ENCODE measurements at regions not wholly inside any gene's neighbourhood (a gene's known extent, or its start where the extent isn't known, plus 50 kb on each side); places are given as distances from the start of the nearest gene placed in this dataset.
"Not testable (repeated sequence)": the region's sequence is repeated elsewhere in the genome, so short reads cannot be mapped to it uniquely, and the experiment has no call there.

DNA sequence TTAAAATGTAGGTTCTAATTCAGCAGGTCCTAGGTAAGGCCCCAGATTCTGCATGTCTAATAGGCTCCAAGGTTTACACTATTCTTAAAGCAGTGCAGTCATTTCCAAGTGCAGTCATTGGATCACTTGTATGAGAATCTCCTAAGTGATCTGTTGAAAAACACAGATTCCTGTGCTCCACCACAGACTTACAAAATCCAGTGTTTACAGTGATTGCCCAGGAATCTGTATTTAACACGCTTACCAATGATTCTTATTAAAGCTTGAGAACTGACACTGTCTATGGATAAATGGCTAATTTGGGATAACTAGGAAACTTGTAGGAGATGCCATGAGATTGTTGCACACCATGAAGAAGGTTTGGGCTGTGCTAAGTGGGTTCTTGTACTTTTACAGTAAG is 104.6 kb upstream of the PLEKHG1 start:
- TF ChIP-seq, protein P1, sequence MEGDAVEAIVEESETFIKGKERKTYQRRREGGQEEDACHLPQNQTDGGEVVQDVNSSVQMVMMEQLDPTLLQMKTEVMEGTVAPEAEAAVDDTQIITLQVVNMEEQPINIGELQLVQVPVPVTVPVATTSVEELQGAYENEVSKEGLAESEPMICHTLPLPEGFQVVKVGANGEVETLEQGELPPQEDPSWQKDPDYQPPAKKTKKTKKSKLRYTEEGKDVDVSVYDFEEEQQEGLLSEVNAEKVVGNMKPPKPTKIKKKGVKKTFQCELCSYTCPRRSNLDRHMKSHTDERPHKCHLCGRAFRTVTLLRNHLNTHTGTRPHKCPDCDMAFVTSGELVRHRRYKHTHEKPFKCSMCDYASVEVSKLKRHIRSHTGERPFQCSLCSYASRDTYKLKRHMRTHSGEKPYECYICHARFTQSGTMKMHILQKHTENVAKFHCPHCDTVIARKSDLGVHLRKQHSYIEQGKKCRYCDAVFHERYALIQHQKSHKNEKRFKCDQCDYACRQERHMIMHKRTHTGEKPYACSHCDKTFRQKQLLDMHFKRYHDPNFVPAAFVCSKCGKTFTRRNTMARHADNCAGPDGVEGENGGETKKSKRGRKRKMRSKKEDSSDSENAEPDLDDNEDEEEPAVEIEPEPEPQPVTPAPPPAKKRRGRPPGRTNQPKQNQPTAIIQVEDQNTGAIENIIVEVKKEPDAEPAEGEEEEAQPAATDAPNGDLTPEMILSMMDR (IDR thresholded peaks at IDR 0.05; ENCODE audit: low read depth, low read length, missing control alignments) = no peak
- DNase-seq (ENCODE audit: extremely low read depth, low read depth) = no peak
- no peak overlapping the region for H3K4me3 ChIP-seq (replicated peaks; ENCODE audit: low read depth, low read length)

DNA sequence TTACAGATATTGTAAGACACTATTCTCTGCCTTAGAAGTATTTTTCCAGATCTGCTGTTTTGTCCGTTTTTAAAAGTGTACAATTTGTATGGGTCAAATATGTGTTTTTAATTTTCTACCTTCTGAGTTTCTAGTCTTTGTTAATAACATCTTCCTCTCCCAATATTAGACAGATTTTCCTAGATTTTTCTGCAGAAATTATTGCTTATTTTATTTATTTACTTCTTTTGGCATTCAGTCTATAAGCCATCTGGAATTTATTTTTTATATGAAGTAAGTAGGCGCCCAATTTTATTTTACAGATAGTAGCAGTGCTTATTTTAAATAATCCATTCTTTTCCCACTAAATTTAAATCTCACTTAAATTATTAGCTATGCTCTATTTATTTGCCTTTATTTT is 103.1 kb upstream of the PLEKHG1 start:
- H3K4me3 ChIP-seq (replicated peaks; ENCODE audit: low read depth, low read length) = no peak overlapping the region
- no peak for DNase-seq (ENCODE audit: extremely low read depth, low read depth)
- TF ChIP-seq, protein P1 (IDR thresholded peaks at IDR 0.05; ENCODE audit: low read depth, low read length, missing control alignments) = no peak

DNA sequence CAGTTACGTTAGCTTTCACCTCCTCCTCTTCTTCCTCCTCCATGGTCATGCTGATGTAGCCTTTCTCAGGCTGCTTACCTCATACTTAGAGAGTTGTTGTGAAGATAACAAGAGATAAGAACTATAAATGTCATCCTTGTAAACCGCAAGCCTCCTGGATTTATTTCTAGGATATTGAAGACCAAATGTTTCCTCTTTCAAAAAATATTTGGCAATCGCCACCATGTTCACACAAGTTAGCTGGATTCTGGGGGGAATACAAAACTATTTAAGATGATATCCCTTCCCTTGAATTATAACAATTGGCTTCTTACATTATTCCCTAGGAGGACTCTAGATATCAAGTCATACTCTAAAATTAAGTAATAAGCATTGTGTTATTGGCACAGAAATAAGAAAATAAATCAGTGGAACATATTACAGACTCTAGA is 99.8 kb upstream of the PLEKHG1 start:
- TF ChIP-seq, protein P1 (IDR thresholded peaks at IDR 0.05; ENCODE audit: low read depth, low read length, missing control alignments) = no peak
- DNase-seq (ENCODE audit: extremely low read depth, low read depth) = peak; percentile 33
- no peak overlapping the region for H3K4me3 ChIP-seq (replicated peaks; ENCODE audit: low read depth, low read length)

DNA sequence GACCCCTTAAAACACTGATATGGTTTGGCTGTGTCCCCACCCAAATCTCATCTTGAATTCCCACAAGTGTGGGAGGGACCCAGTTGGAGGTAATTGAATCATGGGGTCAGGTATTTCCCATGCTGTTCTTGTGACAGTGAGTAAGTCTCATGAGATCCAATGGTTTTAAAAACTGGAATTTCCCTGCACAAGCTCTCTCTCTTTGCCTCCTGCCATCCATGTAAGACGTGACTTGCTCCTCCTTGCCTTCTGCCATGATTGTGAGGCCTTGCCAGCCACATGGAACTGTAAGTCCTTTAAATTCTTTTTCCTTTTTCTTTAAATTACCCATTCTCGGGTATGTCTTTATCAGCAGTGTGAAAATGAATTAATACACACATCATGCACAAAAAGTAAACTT is 99.1 kb upstream of the PLEKHG1 start:
- H3K4me3 ChIP-seq (replicated peaks; ENCODE audit: low read depth, low read length); DNase-seq (ENCODE audit: extremely low read depth, low read depth): not testable (repeated sequence)

DNA sequence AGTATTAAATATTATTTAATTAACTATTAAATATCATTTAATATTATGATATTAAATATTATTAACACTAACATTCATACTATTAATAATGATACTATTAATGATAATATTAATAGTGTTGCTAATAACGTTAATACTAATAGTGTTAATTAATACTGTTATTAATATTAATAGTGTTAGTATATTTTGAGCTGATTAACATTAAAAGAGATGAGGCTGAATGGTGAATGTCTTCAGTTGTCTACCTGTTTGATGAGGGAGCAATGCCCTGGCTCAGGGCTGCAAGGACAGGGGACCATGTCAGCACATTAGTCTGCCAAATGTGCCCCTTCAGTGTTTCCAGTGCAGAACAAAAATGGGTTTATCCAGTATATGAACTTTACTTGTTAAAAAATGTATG is 96.6 kb upstream of the PLEKHG1 start:
- no peak for DNase-seq (ENCODE audit: extremely low read depth, low read depth)
- TF ChIP-seq, protein P1 (IDR thresholded peaks at IDR 0.05; ENCODE audit: low read depth, low read length, missing control alignments) = no peak
- no peak overlapping the region for H3K4me3 ChIP-seq (replicated peaks; ENCODE audit: low read depth, low read length)

DNA sequence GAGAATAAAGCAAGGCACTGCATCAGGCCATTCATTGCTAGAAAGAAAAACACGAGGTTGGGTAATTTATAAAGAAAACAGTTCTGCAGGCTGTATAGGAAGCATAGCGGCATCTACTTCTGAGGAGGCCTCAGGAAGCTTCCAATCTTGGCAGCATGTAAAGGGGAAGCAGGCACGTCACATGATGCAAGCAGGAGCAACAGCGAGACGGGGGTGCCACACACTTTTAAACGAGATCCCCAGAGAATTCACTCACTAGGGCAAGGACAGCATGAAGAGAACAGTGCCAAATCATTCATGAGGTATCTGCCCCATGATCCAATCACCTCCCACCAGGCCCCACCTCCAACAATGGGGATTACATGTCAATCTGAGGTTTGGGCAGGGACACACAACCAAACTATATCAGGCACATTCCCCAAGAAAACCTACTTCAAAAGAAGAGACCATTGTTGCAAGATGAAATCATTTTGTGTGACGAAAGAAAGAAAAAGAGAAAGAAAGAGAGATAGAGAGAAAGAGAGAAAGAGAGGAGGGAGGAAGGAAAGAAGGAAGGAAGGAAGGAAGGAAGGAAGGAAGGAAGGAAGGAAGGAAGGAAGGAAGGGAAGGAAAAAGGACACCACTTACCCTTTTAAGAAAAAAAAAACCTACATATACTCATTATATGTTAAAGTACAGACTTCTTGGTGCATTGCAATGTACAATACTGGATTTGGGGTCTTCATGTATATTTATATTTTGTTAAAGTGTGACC is 95.9 kb upstream of the PLEKHG1 start:
- no peak for DNase-seq (ENCODE audit: extremely low read depth, low read depth)
- no peak overlapping the region for H3K4me3 ChIP-seq (replicated peaks; ENCODE audit: low read depth, low read length)
- TF ChIP-seq, protein P1 (IDR thresholded peaks at IDR 0.05; ENCODE audit: low read depth, low read length, missing control alignments) = no peak

DNA sequence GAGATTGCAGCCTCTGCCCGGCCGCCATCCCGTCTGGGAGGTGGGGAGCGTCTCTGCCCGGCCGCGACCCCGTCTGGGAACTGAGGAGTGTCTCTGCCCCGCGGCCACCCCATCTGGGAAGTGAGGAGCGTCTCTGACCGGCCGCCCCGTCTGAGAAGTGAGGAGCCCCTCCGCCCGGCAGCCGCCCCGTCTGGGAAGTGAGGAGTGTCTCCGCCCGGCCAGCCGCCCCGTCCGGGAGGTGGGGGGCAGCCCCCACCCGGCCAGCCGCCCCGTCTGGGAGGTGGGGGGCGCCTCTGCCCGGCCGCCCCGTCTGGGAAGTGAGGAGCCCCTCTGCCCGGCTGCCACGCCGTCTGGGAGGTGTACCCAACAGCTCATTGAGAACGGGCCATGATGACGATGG is 92.3 kb upstream of the PLEKHG1 start:
- not testable (repeated sequence) for H3K4me3 ChIP-seq (replicated peaks; ENCODE audit: low read depth, low read length); DNase-seq (ENCODE audit: extremely low read depth, low read depth)

DNA sequence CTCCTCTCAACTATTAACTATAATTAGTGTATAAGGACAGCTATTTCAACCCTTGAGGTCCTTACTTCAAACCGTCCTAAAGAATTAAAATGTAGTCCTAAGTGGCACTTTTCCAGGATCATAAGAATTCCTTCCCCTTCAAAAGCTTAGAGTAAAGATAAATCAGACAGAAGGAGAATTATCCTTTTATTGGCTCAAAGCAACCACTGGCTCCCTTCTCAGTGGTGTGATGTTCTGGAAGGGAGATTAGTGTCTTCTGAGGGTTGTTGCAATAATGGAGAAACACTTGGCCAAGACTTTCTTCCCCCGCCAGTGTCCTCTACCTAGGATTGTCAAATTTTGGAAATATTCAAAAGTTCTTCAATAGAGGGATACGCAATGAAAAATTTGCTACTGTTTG is 89.1 kb upstream of the PLEKHG1 start:
- H3K4me3 ChIP-seq (replicated peaks; ENCODE audit: low read depth, low read length) = no peak overlapping the region
- no peak for DNase-seq (ENCODE audit: extremely low read depth, low read depth)
- TF ChIP-seq, protein P1 (IDR thresholded peaks at IDR 0.05; ENCODE audit: low read depth, low read length, missing control alignments) = no peak
